DMS153 (cell line): ENCODE measurements at regions not wholly inside any gene's neighbourhood (a gene's known extent, or its start where the extent isn't known, plus 50 kb on each side); places are given as distances from the start of the nearest gene placed in this dataset.

Source experiments
- DNase-seq: peaks from one replicate; lab custom pipeline; 2025; lab: John Stamatoyannopoulos, UW

DNA sequence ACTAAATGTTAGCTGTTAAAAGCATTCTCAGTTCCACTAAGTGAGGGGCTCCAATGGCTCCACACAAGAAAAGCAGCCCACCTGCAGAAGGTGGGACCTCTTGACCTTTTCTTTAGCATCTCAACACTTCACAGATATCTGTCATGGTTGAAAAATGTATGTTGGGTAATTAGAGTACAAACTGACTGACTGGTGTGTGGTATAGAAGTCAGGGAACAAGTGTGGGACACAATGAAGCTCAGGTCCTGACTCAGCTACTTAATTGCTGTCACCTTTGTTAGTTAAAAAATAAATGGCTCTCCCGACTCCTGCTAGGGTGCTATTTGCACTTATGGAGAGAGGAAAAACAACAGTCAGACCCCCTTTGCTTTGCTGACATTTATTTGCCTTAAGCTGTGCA lies 299.0 kb downstream of the TTC6 start:
- no peak for DNase-seq

DNA sequence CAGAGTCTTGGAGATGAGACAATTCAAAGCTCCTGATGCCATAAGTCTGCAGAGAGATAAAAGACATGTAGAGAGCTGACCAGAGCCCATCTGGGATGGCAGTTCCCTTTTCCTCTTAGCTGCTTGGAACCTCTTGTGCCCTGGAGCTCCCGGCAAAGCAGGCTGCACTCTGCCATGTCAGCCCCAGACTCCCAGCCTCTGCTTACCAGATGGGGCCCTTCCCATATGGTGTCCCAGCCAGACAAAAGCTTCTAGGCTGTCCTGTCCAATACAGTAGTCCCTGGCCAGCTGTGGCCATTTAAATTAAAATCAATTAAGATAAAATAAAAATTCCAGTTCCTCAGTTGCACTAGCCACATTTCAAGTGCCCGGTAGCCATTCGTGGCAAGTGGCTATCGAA lies 303.9 kb downstream of the TTC6 start:
- no peak for DNase-seq

DNA sequence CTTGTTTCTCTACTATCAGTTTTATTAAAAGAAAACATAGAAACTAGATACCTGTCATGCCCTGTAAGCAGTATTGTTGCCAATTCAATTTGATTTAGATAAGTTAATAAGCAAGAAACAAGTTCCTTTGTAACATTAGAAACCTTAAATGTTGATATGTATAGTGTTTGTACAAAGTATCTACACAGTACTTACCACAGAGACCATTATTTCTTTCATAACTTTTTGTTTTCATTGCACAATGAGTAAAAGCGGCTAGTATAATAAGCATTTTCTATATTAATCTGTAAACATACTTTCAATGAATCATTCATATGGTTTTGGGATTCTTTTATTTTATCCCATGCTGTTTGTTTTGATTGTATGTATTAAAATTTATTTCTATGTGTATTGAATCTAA lies 305.1 kb downstream of the TTC6 start:
- DNase-seq: no peak

DNA sequence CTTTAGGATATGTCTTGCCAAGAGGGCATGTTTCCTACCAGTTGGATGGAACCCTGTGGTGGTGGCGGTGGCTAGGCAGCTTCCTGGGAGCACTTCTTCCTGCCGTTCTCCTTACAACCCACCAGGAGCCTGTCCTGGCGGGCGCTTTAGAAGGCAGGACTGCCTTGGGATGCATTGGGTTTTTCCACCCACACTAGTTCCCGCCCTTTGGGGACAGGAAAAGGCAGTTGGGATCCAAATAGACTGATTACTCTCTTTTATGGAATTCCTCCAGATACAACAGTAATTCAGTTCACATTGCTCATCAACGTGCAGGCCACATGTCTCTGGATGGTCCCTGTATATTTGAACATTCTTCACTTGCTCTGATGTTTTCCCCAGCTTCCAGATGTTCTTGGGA lies 305.7 kb upstream of the SSTR1 start:
- no peak for DNase-seq

DNA sequence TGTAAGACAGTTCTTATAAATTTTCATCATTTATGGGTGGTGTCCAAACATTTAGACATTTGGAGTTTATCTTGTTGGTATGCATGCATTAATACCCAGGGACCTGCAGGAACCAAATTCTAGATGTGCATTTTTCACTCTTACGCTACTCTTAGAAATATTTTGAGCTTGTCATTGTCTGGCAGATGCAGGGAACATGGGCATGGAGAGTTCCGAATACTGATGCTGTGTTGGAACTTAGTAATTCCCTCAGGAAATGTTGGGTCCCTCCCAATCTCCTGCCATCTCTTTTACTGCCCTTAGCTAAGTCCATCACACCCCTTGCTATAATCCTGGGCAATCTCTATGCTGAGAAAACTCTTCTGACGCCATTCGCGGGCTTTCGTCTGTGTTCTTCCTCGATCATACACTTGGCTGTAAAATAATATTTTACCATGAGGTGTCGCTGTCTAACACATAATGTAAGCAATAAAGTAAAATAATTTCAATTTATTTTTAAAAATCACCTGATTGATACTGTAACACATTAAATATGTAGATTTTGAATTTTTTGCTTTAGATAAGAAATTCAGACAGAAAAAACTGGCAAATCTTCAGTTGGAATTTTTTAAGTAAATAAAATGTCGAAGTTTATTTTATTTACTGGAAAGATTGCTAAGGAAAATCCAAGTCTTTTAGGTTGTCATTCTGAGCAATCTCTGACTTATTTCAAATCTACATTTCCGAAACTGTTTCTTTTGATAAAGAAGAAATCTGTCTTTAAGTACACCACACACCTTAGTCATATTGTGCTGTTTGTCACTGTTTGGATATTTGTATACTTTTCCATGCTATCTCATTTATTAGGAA lies 304.1 kb upstream of the SSTR1 start:
- DNase-seq: peak; percentile 3

DNA sequence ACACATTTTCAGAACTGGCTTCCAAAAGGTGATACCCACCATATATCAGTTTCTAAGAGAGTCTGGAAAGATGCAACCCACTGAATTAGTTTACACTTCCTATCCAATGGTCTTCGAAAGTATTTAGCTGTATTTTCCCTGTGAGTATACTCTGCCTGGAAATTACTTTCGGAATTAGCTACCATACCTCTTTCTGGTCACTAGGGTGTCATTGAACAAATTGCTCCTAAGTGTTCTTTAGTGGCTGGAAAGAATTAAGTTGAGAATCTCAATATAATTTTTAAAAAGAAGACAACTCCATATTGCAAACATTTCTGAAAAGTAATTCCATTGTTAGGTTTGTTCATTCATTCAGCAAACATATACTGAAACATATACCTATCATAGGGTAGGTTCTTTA lies 283.1 kb upstream of the SSTR1 start:
- no peak for DNase-seq

DNA sequence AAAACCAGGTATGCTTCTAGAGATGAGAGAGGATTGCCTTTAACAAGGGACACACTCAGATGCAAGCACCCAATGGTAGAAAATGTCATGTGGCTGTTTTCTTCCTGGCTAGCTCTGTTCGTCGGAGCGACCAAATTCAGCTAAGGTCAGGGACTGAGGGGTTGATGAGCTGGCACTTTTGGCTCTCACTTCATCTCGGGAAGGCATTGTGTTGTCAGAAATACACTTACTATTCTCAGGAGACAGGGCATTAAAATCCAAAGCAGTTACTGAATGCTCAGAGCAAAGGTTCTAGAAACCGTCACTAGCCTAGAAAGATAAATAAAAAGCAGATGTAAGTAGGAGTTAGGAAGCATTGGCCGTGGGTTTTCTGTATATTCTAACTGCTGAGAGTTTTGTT lies 275.7 kb upstream of the SSTR1 start:
- DNase-seq: no peak

DNA sequence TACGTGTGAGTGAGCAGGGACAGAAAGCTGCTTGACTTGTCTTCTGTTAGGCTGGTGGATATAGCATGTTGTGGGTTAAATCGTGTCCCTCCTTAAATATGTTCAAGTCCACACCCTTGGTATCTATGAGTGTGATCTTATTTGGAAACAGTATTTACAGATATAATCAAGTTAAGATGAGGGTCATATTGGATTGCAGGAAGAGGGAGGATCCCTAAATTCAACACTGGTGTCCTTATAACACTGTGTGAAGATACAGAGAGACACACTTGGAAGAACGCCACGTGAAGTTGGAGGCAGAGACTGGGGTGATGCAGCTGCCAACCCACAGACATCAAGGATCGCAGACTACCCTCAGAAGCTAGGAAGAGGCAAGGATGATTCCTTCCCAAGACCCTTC lies 275.2 kb upstream of the SSTR1 start:
- DNase-seq: no peak

DNA sequence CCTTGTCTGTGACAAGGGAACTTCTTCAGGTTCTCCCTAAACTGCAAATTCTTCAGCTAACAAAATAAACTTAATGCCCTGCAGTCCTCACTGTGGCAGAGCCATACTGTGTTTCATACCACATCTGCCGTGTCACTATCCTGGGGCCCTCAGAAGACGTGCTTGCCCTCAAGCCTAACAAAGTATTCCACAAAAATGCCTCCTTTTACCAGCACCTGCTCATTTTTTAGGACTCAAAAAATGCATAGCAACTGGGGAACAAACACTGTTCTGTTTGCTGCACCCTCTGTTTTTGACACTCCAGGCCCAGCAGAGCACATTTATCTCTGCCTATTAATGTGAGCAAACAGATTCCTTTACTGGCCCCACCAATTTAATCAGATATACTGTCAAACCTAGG lies 270.7 kb upstream of the SSTR1 start:
- DNase-seq: no peak

DNA sequence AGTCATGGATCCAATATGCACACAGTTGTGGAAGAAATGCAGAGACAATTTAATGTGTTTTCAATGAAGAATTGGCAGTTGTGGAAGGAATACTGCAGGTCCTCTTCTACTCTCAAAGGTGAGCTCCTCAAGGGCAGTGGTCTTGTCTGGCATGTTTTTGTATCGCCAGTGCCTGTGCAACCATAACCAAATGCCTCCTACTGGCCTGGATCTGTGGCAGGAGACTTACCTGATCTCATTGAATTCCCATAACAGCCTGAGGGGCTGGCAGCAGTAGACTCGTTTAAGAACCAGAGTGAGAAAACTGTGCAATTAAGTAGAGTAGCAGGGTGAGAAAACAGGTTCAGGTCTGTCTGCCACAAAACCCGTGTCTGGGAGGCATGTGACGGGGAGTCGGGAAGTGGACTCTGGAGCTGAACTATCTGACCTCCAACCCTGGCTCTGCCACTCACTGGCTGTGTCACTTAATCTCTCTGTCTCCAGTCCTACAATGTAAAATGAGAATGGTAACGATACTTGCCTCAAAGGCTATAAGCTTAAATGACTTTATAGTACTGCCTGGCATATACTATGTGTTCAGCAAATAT lies 268.2 kb upstream of the SSTR1 start:
- no peak for DNase-seq

DNA sequence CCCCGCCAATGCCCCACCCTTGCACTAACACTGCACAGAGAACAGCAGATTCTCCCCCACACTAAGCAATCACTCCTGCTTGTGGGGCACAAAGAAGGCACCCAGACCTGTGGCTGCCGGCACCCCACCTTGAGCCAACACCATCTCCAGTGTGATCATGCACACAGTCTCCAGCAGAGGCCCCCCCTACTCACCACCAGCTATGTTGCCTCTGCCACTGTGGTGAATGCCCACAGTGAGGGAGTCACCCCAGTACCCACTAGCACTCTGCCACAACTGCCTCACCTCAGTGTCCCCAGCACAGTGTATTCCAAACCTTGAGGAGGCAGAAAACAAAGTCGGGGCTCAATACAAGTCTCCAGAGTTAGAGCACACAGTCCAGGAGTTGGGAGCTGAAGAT lies 261.7 kb upstream of the SSTR1 start:
- DNase-seq: no peak

DNA sequence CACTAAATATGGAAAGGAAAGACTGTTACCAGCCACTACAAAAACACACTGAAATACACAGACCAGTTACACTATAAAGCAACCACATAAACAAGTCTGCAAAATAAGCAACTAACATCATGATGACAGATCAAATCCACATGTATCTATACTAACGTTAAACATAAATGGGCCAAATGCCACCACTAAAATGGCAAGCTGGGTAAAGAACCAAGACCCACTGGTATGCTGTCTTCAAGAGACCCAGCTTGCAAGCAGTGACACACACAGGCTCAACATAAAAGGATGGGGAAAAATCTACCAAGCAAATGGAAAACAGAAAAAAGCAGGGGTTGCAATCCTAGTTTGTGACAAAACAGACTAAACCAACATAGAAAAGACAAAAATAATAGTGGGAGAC lies 260.9 kb upstream of the SSTR1 start:
- DNase-seq: no peak

DNA sequence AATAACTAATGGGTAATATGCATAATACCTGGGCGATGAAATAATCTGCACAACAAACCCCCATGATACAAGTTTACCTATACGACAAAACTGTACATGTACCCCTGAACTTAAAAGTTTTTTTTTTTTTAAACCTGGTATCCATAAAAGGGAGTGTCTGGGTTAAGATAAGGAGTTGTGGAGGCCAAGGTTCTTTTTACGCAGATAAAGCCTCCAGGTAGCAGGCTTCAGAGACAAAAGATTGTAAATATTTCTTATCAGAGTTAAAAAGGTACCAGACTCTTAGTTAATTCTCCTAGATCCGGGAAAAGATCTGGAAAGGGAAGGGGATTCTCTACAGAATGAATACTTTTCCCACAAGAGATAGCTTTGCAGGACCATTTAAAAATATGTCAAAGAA lies 259.4 kb upstream of the SSTR1 start:
- no peak for DNase-seq

DNA sequence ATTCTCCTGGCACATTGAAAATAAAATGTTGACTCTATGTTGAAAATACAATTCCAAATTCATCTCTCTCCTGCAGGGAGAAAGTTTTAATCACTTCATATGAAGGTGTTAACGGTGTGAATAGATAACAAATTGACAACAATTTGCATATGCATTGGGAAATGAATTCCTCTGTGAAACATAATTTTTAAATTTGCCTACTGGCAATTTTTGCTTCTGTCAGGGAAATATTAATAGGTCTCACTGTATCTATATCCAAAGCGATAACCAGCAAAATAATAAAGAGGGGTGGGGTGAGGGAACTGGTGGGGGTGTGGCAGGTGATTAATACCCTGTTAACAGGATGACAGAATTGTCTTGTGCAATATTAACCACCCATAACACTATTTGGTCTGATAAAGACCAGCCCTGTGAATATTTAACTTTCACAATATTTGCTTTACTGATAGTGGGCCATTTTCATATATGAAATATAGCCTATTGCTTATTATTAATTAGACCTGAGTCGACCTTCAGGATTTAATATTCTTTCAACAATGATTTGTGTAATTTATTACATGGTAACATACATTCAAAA lies 239.0 kb upstream of the SSTR1 start:
- no peak for DNase-seq

DNA sequence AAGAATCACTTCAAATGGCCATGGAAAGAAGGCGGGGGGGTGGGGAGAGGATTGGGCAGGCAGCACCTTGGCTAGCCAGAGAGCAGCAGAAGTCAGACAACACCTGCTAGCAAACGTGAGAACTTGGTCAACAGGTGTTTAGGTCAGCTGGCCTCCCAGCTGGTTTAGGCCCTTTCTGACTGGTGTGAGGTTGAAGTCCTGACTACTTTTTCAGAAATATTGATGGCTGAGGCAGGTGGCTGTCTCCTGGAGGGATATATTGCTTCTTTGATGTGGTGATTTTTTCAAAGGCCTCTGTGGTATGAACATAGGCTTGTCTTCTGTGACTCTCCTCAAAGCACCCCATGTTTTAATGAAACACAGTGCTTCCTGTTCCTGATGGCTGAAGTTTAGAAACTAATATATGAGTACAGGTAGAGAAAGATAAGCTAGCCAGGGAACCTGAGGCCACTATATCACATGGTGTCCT lies 238.2 kb upstream of the SSTR1 start:
- no peak for DNase-seq

DNA sequence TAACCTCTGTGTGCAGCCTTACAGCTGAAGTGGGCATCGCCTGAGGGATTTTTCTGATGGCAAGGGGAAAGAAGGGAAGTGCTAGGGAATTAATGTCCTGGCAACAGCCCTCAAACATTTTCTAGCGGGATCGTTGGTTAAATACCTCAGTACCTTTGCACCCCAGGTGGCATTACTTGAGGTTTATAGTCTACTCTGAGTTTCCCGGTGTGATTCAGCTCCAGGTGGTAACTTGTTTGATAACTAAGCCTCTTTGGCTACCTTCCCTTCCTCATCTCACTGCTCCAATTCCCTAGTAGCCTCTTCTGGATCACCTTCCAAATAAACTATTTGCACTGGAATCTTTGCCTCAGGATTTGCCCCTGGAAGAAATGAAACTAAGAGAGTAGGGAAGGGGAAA lies 237.0 kb upstream of the SSTR1 start:
- no peak for DNase-seq

DNA sequence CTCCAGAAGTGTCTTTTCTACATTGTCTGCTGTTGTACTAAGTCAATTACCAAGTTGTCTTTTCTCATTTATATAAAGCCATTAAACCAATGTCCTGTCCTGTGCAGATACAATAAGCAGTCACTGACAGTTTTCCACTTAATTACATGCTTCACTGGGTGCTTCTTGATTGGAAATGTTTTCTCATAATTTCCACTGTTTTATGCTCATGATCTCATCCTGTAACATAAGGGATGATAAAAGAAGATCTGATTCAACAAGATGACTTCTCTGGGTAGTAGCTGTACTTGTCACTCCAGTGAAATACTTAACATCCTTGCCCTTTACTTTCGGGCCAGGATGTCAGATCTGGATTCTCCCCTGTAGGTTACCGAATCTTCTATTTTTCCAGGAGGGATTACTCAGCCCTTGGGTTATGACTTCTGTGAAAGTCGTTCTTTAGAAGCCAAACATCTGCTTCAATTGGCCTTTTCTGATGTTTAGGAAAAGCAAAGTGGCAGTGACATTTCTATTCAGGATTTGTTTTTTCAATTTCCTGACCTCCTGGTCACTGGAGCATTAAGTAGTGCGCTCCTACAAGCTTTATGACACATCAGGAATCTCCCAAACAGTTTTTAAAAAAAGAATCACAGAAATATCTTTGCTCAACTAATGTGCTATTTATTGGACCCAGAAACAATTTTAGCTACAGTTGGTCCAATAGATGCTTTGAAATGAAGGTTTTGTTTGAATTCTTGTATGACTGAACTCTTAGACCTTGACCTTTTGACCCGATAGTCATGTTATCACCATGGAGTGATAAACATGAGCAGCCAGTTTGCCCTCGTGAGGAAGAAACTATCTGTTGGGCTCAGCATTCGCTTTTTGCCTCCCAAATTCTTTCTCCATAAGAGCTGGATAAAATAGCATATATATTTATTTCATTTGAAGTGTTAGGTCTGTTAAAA lies 234.5 kb upstream of the SSTR1 start:
- DNase-seq: no peak

DNA sequence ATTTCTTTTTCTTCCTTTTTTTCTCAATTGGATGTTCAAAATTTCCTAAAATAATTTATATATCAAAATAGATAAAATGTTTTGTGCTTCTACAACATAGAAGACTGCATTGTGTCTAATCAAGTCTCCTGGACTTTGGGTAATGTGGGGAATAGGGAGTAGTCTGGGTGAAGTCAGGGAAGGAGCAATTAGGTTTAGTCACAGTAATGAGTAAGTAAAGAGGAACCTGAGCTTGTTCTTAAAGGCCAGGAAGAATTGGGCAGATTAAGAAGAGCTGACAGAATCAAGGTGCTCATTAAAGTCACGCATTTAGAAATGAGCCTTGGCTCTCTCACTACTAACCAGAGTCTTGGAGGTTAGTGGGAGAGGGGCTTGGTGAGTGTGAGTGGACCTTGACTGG lies 233.3 kb upstream of the SSTR1 start:
- no peak for DNase-seq

DNA sequence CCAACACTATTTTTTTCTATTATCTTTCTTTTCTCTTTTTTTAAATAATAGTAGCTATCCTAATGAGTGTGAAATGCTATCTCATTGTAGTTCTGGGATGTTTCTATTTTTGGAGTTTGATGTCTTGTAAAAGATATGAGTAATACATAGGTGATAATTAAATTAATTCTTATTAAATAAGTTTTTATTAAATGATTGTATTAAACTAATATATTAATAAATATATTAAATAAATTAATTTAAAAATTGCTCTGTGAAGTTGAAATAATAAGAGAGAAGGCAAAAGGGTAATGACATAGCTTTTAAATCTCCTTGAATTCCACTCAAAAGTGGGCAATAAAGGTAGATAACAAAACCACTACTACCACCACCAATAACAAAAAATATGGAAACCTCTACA lies 230.2 kb upstream of the SSTR1 start:
- no peak for DNase-seq

DNA sequence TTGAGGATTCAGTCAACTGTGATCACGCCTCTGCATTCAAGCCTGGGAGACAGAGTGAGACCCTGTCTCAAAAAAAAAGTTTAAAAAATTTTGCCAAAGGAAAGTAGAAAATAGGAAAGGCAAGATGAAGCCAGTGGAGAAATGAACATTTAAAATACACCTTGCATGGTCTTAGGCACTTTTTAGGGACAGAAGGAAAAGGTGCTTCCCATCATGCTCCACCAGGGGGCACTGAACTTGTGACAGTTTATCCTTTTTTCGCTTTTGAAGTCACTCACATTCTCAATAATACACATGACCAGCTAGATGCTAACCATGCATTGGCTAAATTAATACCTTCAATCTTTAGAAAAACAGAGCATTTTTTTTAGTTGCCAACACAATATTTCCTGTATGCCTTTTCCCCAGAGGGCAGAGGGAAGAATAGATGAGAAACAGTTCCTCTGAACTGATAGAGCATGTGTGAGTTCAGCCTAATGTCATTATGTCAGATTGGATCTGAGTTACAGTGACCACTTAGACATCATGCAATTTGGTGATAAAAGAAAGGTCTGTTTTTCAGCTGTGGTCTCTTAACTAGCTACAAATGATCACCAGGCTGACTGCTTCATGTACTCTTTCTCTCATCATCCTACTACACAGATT lies 221.8 kb upstream of the SSTR1 start:
- peak; percentile 1 for DNase-seq

DNA sequence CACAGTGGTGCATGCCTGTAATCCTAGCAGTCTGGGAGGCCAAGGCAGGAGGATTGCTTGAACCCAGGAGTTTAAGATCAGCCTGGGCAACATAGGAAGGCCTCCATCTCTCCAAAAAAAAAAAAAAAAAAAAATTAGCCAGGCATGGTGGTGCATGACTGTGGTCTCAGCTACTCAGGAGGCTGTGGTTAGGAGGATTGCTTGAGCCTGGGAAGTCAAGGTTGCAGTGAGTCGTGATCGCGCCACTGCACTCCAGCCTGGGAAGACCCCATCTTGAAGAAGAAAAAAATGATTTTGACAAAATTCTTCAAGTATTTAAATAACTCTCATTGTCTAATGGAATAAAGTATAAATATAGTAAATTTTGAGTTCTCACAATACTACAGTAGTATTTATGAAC lies 219.2 kb upstream of the SSTR1 start:
- DNase-seq: no peak

DNA sequence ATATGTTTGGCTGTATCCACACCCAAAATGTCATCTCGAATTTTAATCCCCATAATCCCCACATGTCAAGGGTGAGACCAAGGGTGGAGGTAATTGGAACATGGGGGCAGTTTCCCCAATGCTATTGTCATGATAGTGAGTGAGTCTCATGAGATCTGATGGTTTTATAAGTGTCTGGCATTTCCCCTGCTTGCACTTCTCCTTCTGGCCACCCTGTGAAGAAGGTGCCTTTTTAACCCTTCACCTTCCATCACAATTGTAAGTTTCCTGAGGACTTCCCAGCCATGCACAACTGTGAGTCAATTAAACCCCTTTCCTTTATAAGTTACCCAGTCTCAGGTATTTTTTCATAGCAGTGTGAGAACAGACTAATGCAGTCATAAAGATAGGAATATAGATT lies 216.7 kb upstream of the SSTR1 start:
- no peak for DNase-seq
